ENCODE measurements at regions not wholly inside any gene's neighbourhood (a gene's known extent, or its start where the extent isn't known, plus 50 kb on each side); places are given as distances from the start of the nearest gene placed in this dataset.

DNA sequence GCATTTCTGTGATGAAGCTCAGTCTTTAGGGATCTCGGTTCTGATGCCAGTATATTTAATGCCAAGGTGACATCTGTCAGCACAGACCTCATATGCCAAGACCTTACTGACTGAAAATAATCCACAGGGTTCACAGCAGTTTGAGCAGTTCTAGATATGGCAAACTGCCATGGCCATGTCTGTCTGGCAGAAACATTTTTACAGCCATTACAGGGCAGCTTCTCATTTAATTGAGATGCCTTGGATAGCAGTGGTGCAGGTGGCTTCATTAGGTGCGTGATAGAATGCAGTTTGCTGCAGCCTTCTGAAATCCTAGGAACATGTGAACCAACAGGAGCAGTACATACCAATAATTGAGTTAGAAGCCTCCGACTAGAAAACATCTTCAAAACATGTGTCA, 510.6 kb downstream of the XIRP2 start:
- TF ChIP-seq ISL1 (CRISPR knock-in tag; IDR thresholded peaks at IDR 0.05) (no peak), ESRRG (CRISPR knock-in tag; IDR thresholded peaks at IDR 0.05) (no peak), TCF4 (CRISPR knock-in tag; IDR thresholded peaks at IDR 0.05; ENCODE audit: borderline replicate concordance) (no peak), ZFP30 (CRISPR knock-in tag; IDR thresholded peaks at IDR 0.05) (no peak), ARNTL (CRISPR knock-in tag; IDR thresholded peaks at IDR 0.05; ENCODE audit: borderline replicate concordance, low read depth) (no peak), ZFP3 (CRISPR knock-in tag; IDR thresholded peaks at IDR 0.05) (no peak), RARB (CRISPR knock-in tag; IDR thresholded peaks at IDR 0.05) (no peak), GLIS3 (CRISPR knock-in tag; IDR thresholded peaks at IDR 0.05) (no peak), BACH2 (CRISPR knock-in tag; IDR thresholded peaks at IDR 0.05; ENCODE audit: borderline replicate concordance) (no peak), ZNF8 (CRISPR knock-in tag; IDR thresholded peaks at IDR 0.05) (no peak)
- TF ChIP-seq, protein P1, sequence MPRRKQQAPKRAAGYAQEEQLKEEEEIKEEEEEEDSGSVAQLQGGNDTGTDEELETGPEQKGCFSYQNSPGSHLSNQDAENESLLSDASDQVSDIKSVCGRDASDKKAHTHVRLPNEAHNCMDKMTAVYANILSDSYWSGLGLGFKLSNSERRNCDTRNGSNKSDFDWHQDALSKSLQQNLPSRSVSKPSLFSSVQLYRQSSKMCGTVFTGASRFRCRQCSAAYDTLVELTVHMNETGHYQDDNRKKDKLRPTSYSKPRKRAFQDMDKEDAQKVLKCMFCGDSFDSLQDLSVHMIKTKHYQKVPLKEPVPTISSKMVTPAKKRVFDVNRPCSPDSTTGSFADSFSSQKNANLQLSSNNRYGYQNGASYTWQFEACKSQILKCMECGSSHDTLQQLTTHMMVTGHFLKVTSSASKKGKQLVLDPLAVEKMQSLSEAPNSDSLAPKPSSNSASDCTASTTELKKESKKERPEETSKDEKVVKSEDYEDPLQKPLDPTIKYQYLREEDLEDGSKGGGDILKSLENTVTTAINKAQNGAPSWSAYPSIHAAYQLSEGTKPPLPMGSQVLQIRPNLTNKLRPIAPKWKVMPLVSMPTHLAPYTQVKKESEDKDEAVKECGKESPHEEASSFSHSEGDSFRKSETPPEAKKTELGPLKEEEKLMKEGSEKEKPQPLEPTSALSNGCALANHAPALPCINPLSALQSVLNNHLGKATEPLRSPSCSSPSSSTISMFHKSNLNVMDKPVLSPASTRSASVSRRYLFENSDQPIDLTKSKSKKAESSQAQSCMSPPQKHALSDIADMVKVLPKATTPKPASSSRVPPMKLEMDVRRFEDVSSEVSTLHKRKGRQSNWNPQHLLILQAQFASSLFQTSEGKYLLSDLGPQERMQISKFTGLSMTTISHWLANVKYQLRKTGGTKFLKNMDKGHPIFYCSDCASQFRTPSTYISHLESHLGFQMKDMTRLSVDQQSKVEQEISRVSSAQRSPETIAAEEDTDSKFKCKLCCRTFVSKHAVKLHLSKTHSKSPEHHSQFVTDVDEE (CRISPR knock-in tag; IDR thresholded peaks at IDR 0.05), result no peak
- TF ChIP-seq, protein P2, sequence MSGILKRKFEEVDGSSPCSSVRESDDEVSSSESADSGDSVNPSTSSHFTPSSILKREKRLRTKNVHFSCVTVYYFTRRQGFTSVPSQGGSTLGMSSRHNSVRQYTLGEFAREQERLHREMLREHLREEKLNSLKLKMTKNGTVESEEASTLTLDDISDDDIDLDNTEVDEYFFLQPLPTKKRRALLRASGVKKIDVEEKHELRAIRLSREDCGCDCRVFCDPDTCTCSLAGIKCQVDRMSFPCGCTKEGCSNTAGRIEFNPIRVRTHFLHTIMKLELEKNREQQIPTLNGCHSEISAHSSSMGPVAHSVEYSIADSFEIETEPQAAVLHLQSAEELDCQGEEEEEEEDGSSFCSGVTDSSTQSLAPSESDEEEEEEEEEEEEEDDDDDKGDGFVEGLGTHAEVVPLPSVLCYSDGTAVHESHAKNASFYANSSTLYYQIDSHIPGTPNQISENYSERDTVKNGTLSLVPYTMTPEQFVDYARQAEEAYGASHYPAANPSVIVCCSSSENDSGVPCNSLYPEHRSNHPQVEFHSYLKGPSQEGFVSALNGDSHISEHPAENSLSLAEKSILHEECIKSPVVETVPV (CRISPR knock-in tag; IDR thresholded peaks at IDR 0.05), result no peak
- TF ChIP-seq, protein P3, sequence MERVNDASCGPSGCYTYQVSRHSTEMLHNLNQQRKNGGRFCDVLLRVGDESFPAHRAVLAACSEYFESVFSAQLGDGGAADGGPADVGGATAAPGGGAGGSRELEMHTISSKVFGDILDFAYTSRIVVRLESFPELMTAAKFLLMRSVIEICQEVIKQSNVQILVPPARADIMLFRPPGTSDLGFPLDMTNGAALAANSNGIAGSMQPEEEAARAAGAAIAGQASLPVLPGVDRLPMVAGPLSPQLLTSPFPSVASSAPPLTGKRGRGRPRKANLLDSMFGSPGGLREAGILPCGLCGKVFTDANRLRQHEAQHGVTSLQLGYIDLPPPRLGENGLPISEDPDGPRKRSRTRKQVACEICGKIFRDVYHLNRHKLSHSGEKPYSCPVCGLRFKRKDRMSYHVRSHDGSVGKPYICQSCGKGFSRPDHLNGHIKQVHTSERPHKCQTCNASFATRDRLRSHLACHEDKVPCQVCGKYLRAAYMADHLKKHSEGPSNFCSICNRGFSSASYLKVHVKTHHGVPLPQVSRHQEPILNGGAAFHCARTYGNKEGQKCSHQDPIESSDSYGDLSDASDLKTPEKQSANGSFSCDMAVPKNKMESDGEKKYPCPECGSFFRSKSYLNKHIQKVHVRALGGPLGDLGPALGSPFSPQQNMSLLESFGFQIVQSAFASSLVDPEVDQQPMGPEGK (CRISPR knock-in tag; IDR thresholded peaks at IDR 0.05; ENCODE audit: borderline replicate concordance), result no peak
- TF ChIP-seq, protein P4, sequence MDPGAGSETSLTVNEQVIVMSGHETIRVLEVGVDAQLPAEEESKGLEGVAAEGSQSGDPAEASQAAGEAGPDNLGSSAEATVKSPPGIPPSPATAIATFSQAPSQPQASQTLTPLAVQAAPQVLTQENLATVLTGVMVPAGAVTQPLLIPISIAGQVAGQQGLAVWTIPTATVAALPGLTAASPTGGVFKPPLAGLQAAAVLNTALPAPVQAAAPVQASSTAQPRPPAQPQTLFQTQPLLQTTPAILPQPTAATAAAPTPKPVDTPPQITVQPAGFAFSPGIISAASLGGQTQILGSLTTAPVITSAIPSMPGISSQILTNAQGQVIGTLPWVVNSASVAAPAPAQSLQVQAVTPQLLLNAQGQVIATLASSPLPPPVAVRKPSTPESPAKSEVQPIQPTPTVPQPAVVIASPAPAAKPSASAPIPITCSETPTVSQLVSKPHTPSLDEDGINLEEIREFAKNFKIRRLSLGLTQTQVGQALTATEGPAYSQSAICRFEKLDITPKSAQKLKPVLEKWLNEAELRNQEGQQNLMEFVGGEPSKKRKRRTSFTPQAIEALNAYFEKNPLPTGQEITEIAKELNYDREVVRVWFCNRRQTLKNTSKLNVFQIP (CRISPR knock-in tag; IDR thresholded peaks at IDR 0.05; ENCODE audit: borderline replicate concordance, low read depth), result no peak

Data from SK-N-SH treated with all-trans-retinoic acid at 6 μM for 48 hours (cell line).